HG03571 (cell line): ENCODE measurements at regions not wholly inside any gene's neighbourhood (a gene's known extent, or its start where the extent isn't known, plus 50 kb on each side); places are given as distances from the start of the nearest gene placed in this dataset.
"Not testable (repeated sequence)": the region's sequence is repeated elsewhere in the genome, so short reads cannot be mapped to it uniquely, and the experiment has no call there.

Source experiments
- ATAC-seq: cut with Tn5 transposase; IDR thresholded peaks from one replicate; pipeline ENCODE4 v1.9.1; 2021; ENCODE audit not compliant: unreplicated experiment

DNA sequence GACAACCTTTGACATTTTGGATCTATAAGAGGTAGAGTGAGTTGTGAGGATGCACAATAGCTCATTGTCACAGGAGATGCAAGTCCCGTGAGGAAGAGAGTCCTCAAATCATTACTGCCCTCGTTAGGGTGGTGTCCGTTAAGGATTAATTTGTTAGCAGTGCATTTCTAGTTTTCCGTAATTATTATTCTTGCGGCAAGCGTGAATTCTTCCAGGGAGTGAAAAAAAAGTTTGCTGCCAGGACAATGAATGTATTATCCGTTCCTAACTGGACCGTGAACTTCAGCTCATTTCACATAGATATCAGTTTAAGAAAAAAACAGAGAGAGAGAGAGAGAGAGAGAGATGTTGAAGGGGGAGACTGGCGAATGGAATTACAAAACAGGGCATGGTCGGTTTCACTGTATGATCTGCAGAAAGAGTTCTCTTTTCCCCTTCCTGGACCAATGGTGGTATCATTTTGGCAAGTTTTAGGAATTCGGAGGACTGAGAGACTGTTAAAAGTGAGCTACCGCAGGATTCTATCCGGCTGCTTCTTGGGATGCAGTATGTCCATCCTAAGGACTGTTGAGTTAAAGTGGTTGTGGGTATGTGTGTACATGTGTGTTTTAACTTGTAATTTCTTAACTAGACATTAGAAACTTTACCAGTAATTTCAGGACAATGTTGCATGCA lies 216.0 kb upstream of the NFIA start:
- no peak for ATAC-seq

DNA sequence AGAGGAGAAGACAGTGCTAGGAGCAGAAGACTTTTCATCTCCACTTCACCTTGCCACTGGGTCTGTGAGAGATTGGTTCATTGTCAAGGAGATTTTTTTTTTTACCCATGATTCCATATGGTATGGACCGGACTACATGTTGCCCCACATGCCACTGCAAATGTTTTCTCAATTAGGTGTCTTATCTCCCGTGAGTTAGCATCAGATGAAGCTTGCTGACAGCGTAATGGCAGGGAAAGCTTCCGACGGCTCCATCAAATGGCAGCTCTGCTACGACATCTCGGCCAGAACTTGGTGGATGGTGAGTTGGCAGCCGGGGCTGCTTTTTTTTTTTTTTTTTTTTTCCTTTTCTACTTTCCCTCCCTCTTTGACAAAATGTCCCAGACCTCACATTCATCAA lies 217.2 kb upstream of the NFIA start:
- no peak for ATAC-seq

GRCh38 chr1:60864722-60865121 lies 217.6 kb upstream of the NFIA start:
- no peak for ATAC-seq

- ATAC-seq = no peak
These were observed 219.2 kb upstream of the NFIA start for GRCh38 chr1:60863131-60863530.

- ATAC-seq = no peak
These were observed 220.3 kb upstream of the NFIA start for GRCh38 chr1:60861961-60862567.

- ATAC-seq = no peak
These were observed 223.2 kb upstream of the NFIA start for GRCh38 chr1:60859111-60859510.

- ATAC-seq = no peak
These were observed 224.5 kb upstream of the NFIA start for GRCh38 chr1:60857851-60858250.

DNA sequence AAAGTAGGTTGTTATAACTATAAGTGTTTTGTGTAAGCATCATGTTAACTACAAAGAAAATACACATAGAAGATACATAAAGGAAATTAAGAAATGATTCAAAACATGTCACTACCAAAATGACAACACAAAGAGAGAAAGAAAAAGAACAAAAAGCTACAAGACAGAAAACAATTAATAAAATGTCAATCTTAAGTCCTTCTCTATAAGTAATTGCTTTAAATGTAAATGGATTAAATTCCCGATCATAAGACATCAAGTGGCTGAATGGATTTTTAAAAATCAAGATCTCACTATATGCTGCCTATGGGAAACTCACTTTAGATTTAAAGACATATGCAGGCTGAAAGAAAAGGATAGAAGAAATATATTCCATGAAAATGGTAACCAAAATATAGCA lies 232.3 kb upstream of the NFIA start:
- ATAC-seq = no peak

- ATAC-seq = no peak
These were observed 233.0 kb upstream of the NFIA start for GRCh38 chr1:60849401-60849800.

GRCh38 chr1:60848583-60849188 lies 233.7 kb upstream of the NFIA start:
- no peak for ATAC-seq

DNA sequence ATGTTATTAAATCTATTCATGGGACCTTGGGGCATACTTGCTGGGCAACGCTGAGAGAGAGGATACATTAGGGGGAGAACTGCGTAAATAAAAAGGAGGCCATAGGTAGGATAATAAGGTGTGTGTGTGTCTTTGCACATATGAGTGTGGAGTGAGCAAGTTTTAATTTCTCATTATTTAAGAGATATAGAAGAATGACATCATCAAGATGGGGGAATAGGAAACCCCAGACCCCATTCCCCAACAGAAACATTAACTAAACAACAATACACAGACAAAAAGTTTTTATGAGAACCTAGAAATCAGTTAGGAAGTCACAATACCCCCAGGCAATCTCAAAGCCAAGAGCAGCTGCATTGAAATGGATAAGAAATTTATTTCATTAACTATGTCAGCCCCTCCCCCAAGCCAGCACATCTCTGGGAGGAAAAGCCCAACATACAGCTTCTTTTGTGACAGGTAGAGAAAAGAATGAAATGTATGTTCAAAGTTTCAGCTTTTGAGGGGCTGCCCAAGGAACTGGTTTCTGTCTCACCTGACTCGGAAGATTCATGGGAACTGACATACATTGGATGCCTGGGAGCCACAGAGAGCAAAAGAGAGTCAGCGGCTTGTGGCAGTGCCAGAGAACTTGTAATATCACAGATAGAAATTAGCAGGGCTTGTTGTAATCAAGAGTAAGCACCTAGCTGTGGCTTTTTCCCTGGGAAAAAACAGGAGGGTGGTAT lies 234.3 kb upstream of the NFIA start:
- no peak for ATAC-seq

- no peak for ATAC-seq
These were observed 235.0 kb upstream of the NFIA start for GRCh38 chr1:60847391-60847790.

- ATAC-seq = not testable (repeated sequence)
These were observed 236.7 kb upstream of the NFIA start for GRCh38 chr1:60845659-60846058.

- no peak for ATAC-seq
These were observed 240.1 kb upstream of the NFIA start for GRCh38 chr1:60842304-60842703.

- ATAC-seq = no peak
These were observed 241.0 kb upstream of the NFIA start for GRCh38 chr1:60841116-60842046.

DNA sequence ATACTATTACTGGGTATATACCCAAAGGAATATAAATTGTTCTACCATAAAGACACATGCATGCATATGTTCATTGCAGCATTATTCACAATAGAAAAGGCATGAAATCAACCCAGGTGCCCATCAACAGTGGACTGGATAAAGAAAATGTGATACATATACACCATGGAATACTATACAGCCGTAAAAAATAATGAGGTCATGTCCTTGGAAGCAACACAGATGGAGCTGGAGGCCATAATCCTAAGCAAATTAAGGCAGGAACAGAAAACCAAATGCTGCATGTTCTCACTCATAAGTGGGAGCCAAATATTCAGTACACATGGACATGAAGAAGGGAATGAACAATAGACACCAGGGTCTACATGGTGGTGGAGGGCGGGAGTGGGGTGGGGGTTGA lies 241.9 kb upstream of the NFIA start:
- ATAC-seq = not testable (repeated sequence)

DNA sequence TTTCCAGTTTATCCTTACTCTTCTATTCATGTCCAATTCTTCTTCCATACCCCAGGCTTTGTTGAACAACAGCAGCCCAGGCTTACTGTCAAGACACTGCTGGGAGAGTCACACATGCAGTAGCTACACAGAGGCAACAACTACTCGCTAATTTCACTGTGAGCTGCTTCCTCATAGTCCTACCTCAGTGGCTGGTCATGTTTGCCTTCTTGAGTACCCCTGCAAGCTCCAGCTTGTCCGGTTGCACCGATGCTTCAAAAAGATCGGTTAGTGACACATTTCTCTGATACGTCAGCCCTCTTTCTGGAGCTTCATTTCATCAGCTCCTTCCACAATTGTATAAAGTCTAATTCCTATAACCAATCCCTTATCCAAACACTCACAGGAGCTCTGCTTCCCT lies 246.7 kb upstream of the NFIA start:
- no peak for ATAC-seq

DNA sequence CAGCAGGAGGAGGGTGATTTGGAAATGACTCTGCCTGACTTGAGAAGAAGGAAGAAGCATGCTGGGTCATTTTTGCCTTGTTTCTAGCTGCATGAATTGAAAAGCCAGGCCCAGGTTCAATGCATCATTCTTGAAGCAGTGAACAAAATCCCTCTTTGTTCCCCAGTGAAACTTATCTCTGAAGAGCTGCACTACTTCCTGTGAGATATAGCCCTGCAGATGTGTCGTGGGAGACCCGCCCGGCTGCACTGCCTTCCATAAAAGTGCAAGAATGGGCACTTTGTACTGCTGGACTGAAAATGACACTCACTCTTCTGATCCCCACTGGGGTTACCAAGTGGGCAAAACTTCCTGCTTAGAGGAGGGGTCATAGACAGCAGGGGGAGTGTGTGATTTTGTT lies 249.2 kb upstream of the NFIA start:
- ATAC-seq = no peak

GRCh38 chr1:60832367-60832766 lies 250.0 kb upstream of the NFIA start:
- ATAC-seq = no peak

DNA sequence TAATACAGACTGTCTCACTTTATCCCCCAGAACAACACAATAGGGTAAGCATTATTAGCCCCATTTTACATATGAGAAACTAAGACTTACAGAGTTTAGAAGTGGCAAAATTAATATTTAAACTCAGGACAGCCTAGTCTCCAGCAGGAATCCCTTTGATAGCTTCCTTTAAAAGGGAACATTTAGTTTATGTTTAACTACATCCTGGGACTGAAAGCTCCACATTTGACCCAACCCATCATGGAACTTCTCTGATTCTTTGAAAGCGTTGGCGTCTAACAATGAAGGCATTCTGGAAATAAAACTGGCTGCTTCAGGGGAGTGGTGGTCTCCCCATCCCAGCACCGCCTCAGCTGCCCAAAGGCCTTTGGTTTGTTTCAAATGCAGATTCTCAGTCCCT lies 250.6 kb upstream of the NFIA start:
- no peak for ATAC-seq

- ATAC-seq = no peak
These were observed 253.4 kb upstream of the NFIA start for GRCh38 chr1:60828944-60829343.
